GM12864 (cell line): ENCODE measurements at regions not wholly inside any gene's neighbourhood (a gene's known extent, or its start where the extent isn't known, plus 50 kb on each side); places are given as distances from the start of the nearest gene placed in this dataset.
A peak's percentile ranks its signal among the peaks of the same experiment; 100 is the strongest.

Experiments
- DNase-seq: peaks from one replicate; pipeline ENCODE4 v3.0.0-alpha.2; 2011; ENCODE audit warnings: low read depth
- H3K4me3 ChIP-seq: 2 replicates; pipeline ENCODE4 v1.5.1; 2011; ENCODE audit warnings: mild to moderate bottlenecking, low read depth, low read length, control low read depth
- TF ChIP-seq, protein P1 (sequence below): IDR thresholded peaks from 2 replicates; pipeline ENCODE4 v1.5.1; 2011; ENCODE audit warnings: low read depth, mild to moderate bottlenecking, moderate library complexity, low read length, control low read depth, inconsistent platforms; ENCODE audit errors: missing control alignments

DNA sequence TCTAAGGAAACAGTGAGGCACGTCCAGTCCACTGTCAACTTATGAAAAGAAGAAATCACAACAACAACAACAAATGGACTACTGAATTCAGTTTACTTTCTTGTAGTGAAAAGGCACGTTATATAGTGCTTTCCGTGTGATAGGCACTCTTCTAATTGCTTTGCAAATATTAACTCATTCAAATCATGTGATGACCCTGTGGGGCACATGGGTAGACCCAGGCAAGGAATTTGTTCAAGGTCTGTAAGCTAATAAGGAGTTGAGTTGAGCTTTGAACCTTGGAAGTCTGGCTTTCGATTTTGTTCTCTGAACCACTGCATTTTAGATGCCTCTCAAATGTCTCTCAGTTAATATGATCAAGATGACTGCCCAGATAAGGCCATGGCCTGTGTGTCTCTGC lies 295.1 kb upstream of the RBFOX1 start:
- no peak overlapping the region for H3K4me3 ChIP-seq
- no peak for DNase-seq
- TF ChIP-seq, protein P1, sequence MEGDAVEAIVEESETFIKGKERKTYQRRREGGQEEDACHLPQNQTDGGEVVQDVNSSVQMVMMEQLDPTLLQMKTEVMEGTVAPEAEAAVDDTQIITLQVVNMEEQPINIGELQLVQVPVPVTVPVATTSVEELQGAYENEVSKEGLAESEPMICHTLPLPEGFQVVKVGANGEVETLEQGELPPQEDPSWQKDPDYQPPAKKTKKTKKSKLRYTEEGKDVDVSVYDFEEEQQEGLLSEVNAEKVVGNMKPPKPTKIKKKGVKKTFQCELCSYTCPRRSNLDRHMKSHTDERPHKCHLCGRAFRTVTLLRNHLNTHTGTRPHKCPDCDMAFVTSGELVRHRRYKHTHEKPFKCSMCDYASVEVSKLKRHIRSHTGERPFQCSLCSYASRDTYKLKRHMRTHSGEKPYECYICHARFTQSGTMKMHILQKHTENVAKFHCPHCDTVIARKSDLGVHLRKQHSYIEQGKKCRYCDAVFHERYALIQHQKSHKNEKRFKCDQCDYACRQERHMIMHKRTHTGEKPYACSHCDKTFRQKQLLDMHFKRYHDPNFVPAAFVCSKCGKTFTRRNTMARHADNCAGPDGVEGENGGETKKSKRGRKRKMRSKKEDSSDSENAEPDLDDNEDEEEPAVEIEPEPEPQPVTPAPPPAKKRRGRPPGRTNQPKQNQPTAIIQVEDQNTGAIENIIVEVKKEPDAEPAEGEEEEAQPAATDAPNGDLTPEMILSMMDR = no peak

- TF ChIP-seq, protein P1 = no peak
- no peak overlapping the region for H3K4me3 ChIP-seq
- no peak for DNase-seq
Measured at GRCh38 chr16:7031031-7031430, 301.6 kb upstream of the RBFOX1 start.

GRCh38 chr16:7027401-7027800 lies 305.2 kb upstream of the RBFOX1 start:
- TF ChIP-seq, protein P1 = no peak
- no peak for DNase-seq
- no peak overlapping the region for H3K4me3 ChIP-seq

DNA sequence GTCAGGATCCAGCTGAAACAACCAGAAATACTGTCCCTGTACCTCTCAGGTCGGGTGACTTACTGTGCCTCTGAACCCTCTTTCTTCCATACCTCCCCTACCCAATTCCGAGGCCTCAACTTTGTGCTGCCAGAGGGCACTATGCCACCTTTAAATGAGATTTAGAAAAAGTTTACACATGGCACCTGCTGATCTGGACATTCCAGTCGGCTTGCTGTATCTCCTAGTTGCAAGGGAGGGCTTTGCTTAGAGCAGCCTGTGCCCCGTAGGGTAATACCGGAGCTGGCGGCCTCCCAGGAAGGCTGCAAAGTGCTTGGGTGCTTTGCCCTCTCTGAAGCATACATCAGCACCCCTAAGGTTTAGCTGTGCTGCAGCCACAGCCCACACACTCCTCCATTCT lies 306.0 kb upstream of the RBFOX1 start:
- TF ChIP-seq, protein P1 = no peak
- no peak for DNase-seq
- no peak overlapping the region for H3K4me3 ChIP-seq

DNA sequence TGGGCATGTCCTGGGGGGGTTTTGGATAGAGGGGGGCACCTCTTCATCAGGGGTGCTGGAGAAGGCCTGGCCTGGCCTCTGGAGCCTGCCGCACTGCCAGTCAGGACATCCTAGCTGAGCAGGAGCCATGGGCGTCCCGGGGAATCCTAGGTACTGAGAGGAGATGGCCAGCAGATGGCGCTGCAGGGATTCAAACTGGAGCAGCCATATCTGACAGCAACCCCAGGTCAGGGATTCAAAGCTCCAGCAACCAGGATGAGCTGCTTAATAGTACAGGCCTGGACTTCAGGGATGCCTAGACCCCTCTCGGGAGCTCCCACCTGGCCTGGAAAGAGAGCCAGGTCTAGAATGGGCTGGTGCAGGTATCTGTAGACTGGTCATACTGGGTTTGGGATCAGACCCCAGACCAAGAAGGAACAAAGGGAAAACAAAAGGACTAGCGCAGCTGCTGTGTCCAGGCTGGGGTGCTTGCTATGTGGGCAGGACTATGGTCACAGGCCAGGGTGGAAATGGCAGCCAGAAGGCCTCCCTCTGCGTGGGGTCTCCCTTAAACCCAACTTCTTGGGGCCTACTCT lies 306.9 kb upstream of the RBFOX1 start:
- TF ChIP-seq, protein P1 = peak; percentile 37
- no peak for DNase-seq
- H3K4me3 ChIP-seq = no peak overlapping the region

DNA sequence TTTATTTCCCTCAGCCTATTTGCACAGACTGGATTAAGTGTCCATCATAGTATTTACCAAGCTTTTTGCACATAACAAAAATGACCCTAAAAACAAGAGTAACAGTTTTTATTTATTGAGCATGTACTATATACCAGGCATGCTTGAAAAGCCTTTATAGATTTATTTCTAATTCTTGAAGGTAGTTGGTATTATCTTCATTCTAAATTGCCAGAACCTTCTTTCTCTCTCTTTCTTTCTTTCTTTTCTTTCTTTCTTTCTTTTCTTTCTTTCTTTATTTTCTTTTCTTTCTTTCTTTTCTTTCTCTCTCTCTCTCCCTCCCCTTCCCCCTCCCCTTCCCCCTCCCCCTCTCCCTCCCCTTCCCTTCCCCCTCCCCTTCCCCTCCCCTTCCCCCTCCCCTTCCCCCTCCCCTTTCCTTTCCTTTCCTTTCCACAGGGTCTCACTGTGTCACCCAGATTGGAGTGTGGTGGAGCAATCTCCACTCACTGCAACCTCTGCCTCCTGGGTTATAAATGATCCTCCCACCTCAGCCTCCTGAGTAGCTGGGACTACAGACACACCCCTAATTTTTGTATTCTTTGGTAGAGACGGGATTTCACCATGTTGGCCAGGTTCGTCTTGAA lies 310.9 kb upstream of the RBFOX1 start:
- DNase-seq = no peak
- TF ChIP-seq, protein P1 = no peak
- no peak overlapping the region for H3K4me3 ChIP-seq
